BE2C (cell line): ENCODE measurements at regions not wholly inside any gene's neighbourhood (a gene's known extent, or its start where the extent isn't known, plus 50 kb on each side); places are given as distances from the start of the nearest gene placed in this dataset.

Experiments used
- DNase-seq: peaks from one replicate; pipeline ENCODE4 v3.0.0-alpha.2; 2020
- H3K27me3 ChIP-seq: fragments of 250-450 bp; sonication (Bioruptor Pico); 2 replicates; pipeline ENCODE4 v1.5.1; 2020; ENCODE audit warnings: mild to moderate bottlenecking
- H3K36me3 ChIP-seq: fragments of 250-450 bp; sonication (Bioruptor Pico); 2 replicates; pipeline ENCODE4 v1.5.1; 2020; ENCODE audit warnings: mild to moderate bottlenecking
- H3K4me1 ChIP-seq: fragments of 250-450 bp; sonication (Bioruptor Pico); 2 replicates; pipeline ENCODE4 v1.5.1; 2020
- H3K4me3 ChIP-seq: 2 replicates; pipeline ENCODE4 v1.5.1; 2011; ENCODE audit warnings: low read depth, low read length
- H3K9me3 ChIP-seq: fragments of 250-450 bp; sonication (Bioruptor Pico); 2 replicates; pipeline ENCODE4 v1.5.1; 2020
- TF ChIP-seq, protein P1 (sequence below): IDR thresholded peaks from 2 replicates; pipeline ENCODE4 v1.5.1; 2012; ENCODE audit warnings: mild to moderate bottlenecking, low read depth, low read length

DNA sequence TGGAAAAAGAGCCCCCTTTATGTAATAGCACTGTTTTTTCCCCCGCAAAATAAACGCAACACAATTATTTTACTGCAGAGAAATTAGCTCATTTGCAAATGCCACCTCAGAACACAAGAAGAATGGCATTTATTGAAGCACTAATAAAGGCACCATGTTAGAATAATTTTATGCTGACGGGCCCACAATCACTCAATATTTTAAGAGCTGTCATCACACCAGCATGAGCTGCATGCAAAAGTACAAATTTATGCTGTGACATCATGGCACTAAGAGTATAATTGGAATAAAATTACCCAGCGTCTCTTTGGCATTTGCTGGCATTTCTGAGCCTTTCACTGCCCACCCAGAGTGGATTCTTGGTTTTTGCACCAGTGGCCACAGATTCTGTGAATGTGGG lies 364.6 kb downstream of the TLE4 start:
- Histone ChIP-seq H3K27me3 (no peaks in the 10 kb centered on the region), H3K36me3 (no peaks in the 10 kb centered on the region), H3K9me3 (no peaks in the 10 kb centered on the region), H3K4me3 (no peak overlapping the region), H3K4me1 (no peaks in the 10 kb centered on the region; the same call in 1 of the 2 replicates)
- DNase-seq: no peak
- TF ChIP-seq, protein P1, sequence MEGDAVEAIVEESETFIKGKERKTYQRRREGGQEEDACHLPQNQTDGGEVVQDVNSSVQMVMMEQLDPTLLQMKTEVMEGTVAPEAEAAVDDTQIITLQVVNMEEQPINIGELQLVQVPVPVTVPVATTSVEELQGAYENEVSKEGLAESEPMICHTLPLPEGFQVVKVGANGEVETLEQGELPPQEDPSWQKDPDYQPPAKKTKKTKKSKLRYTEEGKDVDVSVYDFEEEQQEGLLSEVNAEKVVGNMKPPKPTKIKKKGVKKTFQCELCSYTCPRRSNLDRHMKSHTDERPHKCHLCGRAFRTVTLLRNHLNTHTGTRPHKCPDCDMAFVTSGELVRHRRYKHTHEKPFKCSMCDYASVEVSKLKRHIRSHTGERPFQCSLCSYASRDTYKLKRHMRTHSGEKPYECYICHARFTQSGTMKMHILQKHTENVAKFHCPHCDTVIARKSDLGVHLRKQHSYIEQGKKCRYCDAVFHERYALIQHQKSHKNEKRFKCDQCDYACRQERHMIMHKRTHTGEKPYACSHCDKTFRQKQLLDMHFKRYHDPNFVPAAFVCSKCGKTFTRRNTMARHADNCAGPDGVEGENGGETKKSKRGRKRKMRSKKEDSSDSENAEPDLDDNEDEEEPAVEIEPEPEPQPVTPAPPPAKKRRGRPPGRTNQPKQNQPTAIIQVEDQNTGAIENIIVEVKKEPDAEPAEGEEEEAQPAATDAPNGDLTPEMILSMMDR: no peak

DNA sequence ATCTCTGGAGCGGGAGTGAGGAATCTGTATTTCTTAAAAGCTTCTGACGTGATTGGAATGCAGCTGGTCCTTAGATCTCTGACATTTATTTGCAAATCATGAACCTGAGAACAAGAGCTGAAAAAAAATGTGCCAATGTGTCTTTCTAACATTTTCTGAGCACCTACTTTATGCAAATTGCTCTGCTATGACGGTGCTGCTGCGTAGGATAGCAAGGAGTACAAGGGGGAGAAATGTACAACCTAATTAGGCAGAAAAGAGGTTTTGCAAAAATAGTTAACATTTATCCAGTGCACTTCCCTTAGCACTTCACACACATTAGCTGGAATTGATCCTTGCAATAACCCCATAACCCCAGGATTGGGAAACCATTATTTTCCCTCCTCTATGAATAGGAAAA lies 357.5 kb downstream of the TLE4 start:
- DNase-seq: no peak
- Histone ChIP-seq H3K27me3 (no peaks in the 10 kb centered on the region), H3K36me3 (no peaks in the 10 kb centered on the region), H3K9me3 (no peaks in the 10 kb centered on the region), H3K4me3 (no peak overlapping the region), H3K4me1 (no peaks in the 10 kb centered on the region)
- TF ChIP-seq, protein P1: no peak

DNA sequence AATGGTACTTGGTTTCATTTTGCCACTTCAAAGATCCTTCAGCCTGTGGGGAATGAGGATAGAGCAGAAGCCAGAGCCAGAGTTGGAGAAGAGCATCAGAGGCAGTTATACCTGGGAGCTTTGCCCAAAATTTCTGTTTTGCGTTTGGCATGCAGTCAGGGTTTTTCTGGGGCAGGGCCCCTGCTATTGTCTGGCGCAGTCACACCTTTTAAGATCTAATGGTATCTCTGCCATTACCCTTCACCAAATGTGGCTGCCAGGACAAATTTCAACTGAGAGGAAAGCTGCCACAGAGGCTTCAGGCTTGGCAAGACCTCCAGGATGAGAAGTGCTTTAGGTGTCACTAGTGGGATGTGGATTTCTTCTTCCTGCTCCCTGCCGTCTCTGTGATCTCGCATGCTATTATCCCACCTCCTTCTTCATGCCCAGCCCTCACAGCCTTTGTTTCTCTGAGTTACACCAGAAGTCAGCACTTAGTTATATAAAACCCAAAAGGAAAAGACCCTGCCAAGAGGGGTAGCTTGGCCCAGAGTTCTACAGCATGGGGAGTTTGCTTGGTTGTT lies 357.0 kb downstream of the TLE4 start:
- TF ChIP-seq, protein P1: no peak
- H3K9me3 ChIP-seq: no peaks in the 10 kb centered on the region
- H3K27me3 ChIP-seq: no peaks in the 10 kb centered on the region
- H3K4me1 ChIP-seq: no peaks in the 10 kb centered on the region
- H3K4me3 ChIP-seq: no peak overlapping the region
- no peaks in the 10 kb centered on the region for H3K36me3 ChIP-seq
- no peak for DNase-seq

DNA sequence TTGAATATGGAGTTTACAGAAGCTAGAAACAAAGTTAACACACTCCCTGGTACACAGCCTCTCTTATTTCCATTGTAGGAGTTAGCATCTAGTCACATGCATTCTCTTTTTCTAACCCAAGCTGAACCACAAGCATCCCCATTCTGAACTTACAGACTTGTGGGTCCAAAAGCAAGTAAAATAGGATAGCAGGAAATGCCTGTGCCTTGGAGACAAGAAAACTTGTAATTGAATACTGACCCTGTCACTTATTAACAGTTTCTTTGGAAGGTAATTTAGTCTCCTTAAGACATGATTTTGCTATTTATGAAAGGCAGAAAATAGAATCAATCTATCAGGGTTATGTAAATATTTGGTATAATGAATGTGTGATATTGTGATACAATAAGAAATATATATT lies 353.6 kb downstream of the TLE4 start:
- Histone ChIP-seq H3K27me3 (no peaks in the 10 kb centered on the region), H3K9me3 (no peaks in the 10 kb centered on the region), H3K36me3 (no peaks in the 10 kb centered on the region), H3K4me1 (no peaks in the 10 kb centered on the region), H3K4me3 (no peak overlapping the region)
- TF ChIP-seq, protein P1: no peak
- no peak for DNase-seq

DNA sequence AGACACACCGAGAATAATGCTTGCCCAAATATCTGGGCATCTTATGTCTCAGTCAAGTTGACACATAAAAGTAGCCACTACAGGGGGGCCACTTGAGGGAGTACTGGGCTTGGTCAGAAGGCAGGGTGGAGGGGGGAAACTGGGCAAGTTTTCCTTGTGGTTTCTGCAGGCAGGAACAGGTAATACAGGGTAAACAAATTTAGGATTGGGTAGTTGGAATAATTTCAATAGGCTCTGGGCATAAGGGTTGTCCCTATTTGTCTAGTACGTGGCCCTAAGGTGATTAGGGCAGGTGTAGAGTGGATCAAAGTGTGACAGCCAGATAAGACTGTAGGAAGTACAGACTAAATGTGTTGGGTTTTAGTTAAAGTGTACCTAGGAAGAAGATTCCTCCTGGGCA lies 353.1 kb downstream of the TLE4 start:
- Histone ChIP-seq H3K4me3 (no peak overlapping the region), H3K27me3 (no peaks in the 10 kb centered on the region), H3K36me3 (no peaks in the 10 kb centered on the region), H3K9me3 (no peaks in the 10 kb centered on the region), H3K4me1 (no peaks in the 10 kb centered on the region)
- TF ChIP-seq, protein P1: no peak
- DNase-seq: no peak

DNA sequence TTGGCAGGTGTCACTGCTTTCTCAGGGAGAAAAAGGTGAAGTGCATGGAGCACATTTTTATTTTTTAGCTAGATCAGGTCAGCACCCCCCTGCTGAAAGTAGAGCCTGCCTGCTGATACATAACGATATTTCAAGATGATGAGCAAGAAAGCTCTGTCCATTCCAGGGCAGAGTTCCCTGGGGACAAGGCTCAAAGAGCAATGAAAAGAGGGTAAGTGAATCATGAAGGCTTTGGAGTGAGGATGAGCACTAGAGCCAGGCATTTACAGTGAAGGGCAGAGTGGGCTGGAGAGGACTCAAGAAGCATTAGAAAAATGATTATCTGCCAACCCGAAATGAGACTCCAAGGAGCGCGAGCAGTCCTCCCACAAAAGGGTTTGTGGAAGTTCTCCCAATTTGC lies 345.7 kb downstream of the TLE4 start:
- H3K9me3 ChIP-seq: no peaks in the 10 kb centered on the region
- no peak for DNase-seq
- TF ChIP-seq, protein P1: no peak
- H3K36me3 ChIP-seq: no peaks in the 10 kb centered on the region
- no peaks in the 10 kb centered on the region for H3K4me1 ChIP-seq
- no peaks in the 10 kb centered on the region for H3K27me3 ChIP-seq
- H3K4me3 ChIP-seq: no peak overlapping the region
